ENCODE measurements at regions not wholly inside any gene's neighbourhood (a gene's known extent, or its start where the extent isn't known, plus 50 kb on each side); places are given as distances from the start of the nearest gene placed in this dataset.
"Not testable (repeated sequence)": the region's sequence is repeated elsewhere in the genome, so short reads cannot be mapped to it uniquely, and the experiment has no call there.

GRCh38 chr4:9679704-9680478, 101.5 kb upstream of the DRD5 start:
- Histone ChIP-seq H3K27ac (ENCODE audit: extremely low read depth, low read depth, low read length) (no peak overlapping the region), H3K4me3 (ENCODE audit: low read depth, low read length) (no peak overlapping the region), H3K9me3 (ENCODE audit: control insufficient read depth, insufficient read depth, low read depth, low read length) (no peaks in the 10 kb centered on the region), H3K4me1 (ENCODE audit: control insufficient read depth, insufficient read depth, low read length) (no peaks in the 10 kb centered on the region), H3K36me3 (ENCODE audit: control insufficient read depth in 2 of 2, insufficient read depth in 1 of 2, low read length in 2 of 2) (no peaks in the 10 kb centered on the region)
- no peak for TF ChIP-seq KLF17 (tag by site-specific recombination; IDR thresholded peaks at IDR 0.05)
- no peak for TF ChIP-seq ZSCAN5A (tag by site-specific recombination; IDR thresholded peaks at IDR 0.05)
- TF ChIP-seq ZSCAN23 (tag by site-specific recombination; IDR thresholded peaks at IDR 0.05): no peak
- TF ChIP-seq PRDM2 (tag by site-specific recombination; IDR thresholded peaks at IDR 0.05; ENCODE audit: borderline replicate concordance): no peak
- TF ChIP-seq SETDB1 (IDR thresholded peaks at IDR 0.05; ENCODE audit: insufficient read length, low read length): no peak
- no peak for TF ChIP-seq ZNF211 (tag by site-specific recombination; IDR thresholded peaks at IDR 0.05; ENCODE audit: low read depth)
- no peak for TF ChIP-seq ZNF214 (tag by site-specific recombination; IDR thresholded peaks at IDR 0.05; ENCODE audit: borderline replicate concordance)
- TF ChIP-seq ZNF423 (tag by site-specific recombination; IDR thresholded peaks at IDR 0.05): no peak
- no peak for TF ChIP-seq ZNF132 (tag by site-specific recombination; IDR thresholded peaks at IDR 0.05; ENCODE audit: borderline replicate concordance)
- TF ChIP-seq ZNF645 (tag by site-specific recombination; IDR thresholded peaks at IDR 0.05): no peak
- no peak for TF ChIP-seq GFI1B (tag by site-specific recombination; IDR thresholded peaks at IDR 0.05)
- no peak for TF ChIP-seq ZNF362 (tag by site-specific recombination; IDR thresholded peaks at IDR 0.05)
- TF ChIP-seq ZFP41 (tag by site-specific recombination; IDR thresholded peaks at IDR 0.05; ENCODE audit: borderline replicate concordance): no peak
- ChIA-PET CTCF (no interaction called here), POLR2A (no interaction called here)

- H3K9me3 ChIP-seq (ENCODE audit: control insufficient read depth, insufficient read depth, low read depth, low read length); H3K4me1 ChIP-seq (ENCODE audit: control insufficient read depth, insufficient read depth, low read length); H3K4me3 ChIP-seq (ENCODE audit: low read depth, low read length); POLR2A ChIA-PET; H3K36me3 ChIP-seq (ENCODE audit: control insufficient read depth in 2 of 2, insufficient read depth in 1 of 2, low read length in 2 of 2); CTCF ChIA-PET; H3K27ac ChIP-seq (ENCODE audit: extremely low read depth, low read depth, low read length): not testable (repeated sequence)
Observed at GRCh38 chr4:9683174-9683573, 98.3 kb upstream of the DRD5 start.

GRCh38 chr4:9685016-9685415, 96.4 kb upstream of the DRD5 start:
- H3K4me1 ChIP-seq (ENCODE audit: control insufficient read depth, insufficient read depth, low read length); POLR2A ChIA-PET; H3K9me3 ChIP-seq (ENCODE audit: control insufficient read depth, insufficient read depth, low read depth, low read length); H3K36me3 ChIP-seq (ENCODE audit: control insufficient read depth in 2 of 2, insufficient read depth in 1 of 2, low read length in 2 of 2); H3K27ac ChIP-seq (ENCODE audit: extremely low read depth, low read depth, low read length); H3K4me3 ChIP-seq (ENCODE audit: low read depth, low read length): not testable (repeated sequence)
- CTCF ChIA-PET: interaction anchor here (1.2 kb wide), 1 partner anchor 19 kb away, joined by 5 read pairs; no protein-coding TSS in a partner anchor

Data from HEK293 (cell line).